Neuronal stem cell (in vitro differentiated cells): ENCODE measurements at regions not wholly inside any gene's neighbourhood (a gene's known extent, or its start where the extent isn't known, plus 50 kb on each side); places are given as distances from the start of the nearest gene placed in this dataset.
"Not testable (repeated sequence)": the region's sequence is repeated elsewhere in the genome, so short reads cannot be mapped to it uniquely, and the experiment has no call there.

Experiments used
- DNase-seq: peaks from one replicate; pipeline ENCODE4 v3.0.0-alpha.2; 2013; ENCODE audit warnings: low spot score
- H2AFZ ChIP-seq: one replicate; pipeline ENCODE4 v1.6.1; 2013; ENCODE audit warnings: mild to moderate bottlenecking, low read length, inconsistent platforms
- H2AK5ac ChIP-seq: 2 replicates; pipeline ENCODE4 v1.6.1; 2013; ENCODE audit warnings: low read depth, mild to moderate bottlenecking, inconsistent platforms, low read length, moderate library complexity, mixed read lengths
- H2BK120ac ChIP-seq: 2 replicates; pipeline ENCODE4 v1.6.1; 2013; ENCODE audit warnings: low read depth, mild to moderate bottlenecking, inconsistent platforms, low read length, moderate library complexity, mixed read lengths
- H2BK12ac ChIP-seq: one replicate; pipeline ENCODE4 v1.6.1; 2013; ENCODE audit warnings: low read length, inconsistent platforms
- H2BK15ac ChIP-seq: 2 replicates; pipeline ENCODE4 v1.6.1; 2013; ENCODE audit warnings: mild to moderate bottlenecking, low read length, inconsistent platforms, mixed read lengths
- H2BK5ac ChIP-seq: one replicate; pipeline ENCODE4 v1.6.1; 2013; ENCODE audit warnings: inconsistent platforms, mild to moderate bottlenecking, low read length, moderate library complexity
- H3K14ac ChIP-seq: one replicate; pipeline ENCODE4 v1.6.1; 2013; ENCODE audit warnings: low read length, inconsistent platforms
- H3K18ac ChIP-seq: 2 replicates; pipeline ENCODE4 v1.6.1; 2013; ENCODE audit warnings: low read length, inconsistent platforms
- H3K23ac ChIP-seq: 2 replicates; pipeline ENCODE4 v1.6.1; 2013; ENCODE audit warnings: low read depth, mild to moderate bottlenecking, mixed read lengths, low read length, inconsistent platforms; ENCODE audit not compliant: poor library complexity
- H3K27ac ChIP-seq: replicated peaks from 3 replicates; pipeline ENCODE4 v1.5.1; 2013; ENCODE audit warnings: low read length, inconsistent platforms
- H3K27me3 ChIP-seq, 3 experiments: 2 replicates each; pipeline ENCODE4 v1.6.1; 2013; ENCODE audit warnings: low read length in 3 of 3, mild to moderate bottlenecking in 2 of 3, inconsistent platforms in 1 of 3, low read depth in 1 of 3, mixed read lengths in 1 of 3, moderate library complexity in 1 of 3; ENCODE audit not compliant: control insufficient read depth in 3 of 3, insufficient read depth in 3 of 3
- H3K36me3 ChIP-seq, 2 donors: replicated peaks in 1 of 2; 2 replicates each; pipeline ENCODE4 v1.6.1; 2013; ENCODE audit warnings: low read length in 2 of 2; ENCODE audit not compliant: control insufficient read depth in 2 of 2, insufficient read depth in 2 of 2
- H3K4ac ChIP-seq: 2 replicates; pipeline ENCODE4 v1.6.1; 2013; ENCODE audit warnings: inconsistent platforms, mild to moderate bottlenecking, low read length, moderate library complexity
- H3K4me1 ChIP-seq, 2 donors: 1 replicate in 1 of 2; 2 replicates in 1 of 2; pipeline ENCODE4 v1.6.1; 2013; ENCODE audit warnings: low read length in 2 of 2, low read depth in 1 of 2; ENCODE audit not compliant: control insufficient read depth in 2 of 2, insufficient read depth in 1 of 2
- H3K4me2 ChIP-seq: one replicate; pipeline ENCODE4 v1.6.1; 2013; ENCODE audit warnings: mild to moderate bottlenecking, low read length, inconsistent platforms; ENCODE audit not compliant: insufficient read depth, poor library complexity, severe bottlenecking
- H3K4me3 ChIP-seq, 2 donors: 2 replicates each; pipeline ENCODE4 v1.5.1; 2013; ENCODE audit warnings: low read length in 2 of 2, mild to moderate bottlenecking in 2 of 2, inconsistent platforms in 1 of 2, moderate library complexity in 1 of 2
- H3K79me1 ChIP-seq: one replicate; pipeline ENCODE4 v1.6.1; 2013; ENCODE audit warnings: low read depth, mild to moderate bottlenecking, inconsistent platforms, low read length, moderate library complexity
- H3K9ac ChIP-seq: one replicate; pipeline ENCODE4 v1.6.1; 2013; ENCODE audit warnings: mild to moderate bottlenecking, low read depth, low read length, inconsistent platforms; ENCODE audit not compliant: poor library complexity
- H3K9me3 ChIP-seq, 2 donors: replicated peaks in 1 of 2; 2 replicates each; pipeline versions ENCODE3 to v1.6.1; 2013; ENCODE audit warnings: low read length in 2 of 2, mild to moderate bottlenecking in 2 of 2, inconsistent platforms in 1 of 2, low read depth in 1 of 2, mixed read lengths in 1 of 2, moderate library complexity in 1 of 2; ENCODE audit not compliant: control insufficient read depth in 2 of 2, insufficient read depth in 1 of 2
- H4K8ac ChIP-seq: one replicate; pipeline ENCODE4 v1.6.1; 2013; ENCODE audit warnings: low read depth, mild to moderate bottlenecking, inconsistent platforms, low read length, moderate library complexity
- H4K91ac ChIP-seq: one replicate; pipeline ENCODE4 v1.6.1; 2013; ENCODE audit warnings: low read length, low read depth, mild to moderate bottlenecking, inconsistent platforms; ENCODE audit not compliant: poor library complexity
- WGBS, 2 donors: extraction: QIAGEN DNeasy Blood & Tissue Kit; methylation state at CpG; one replicate each; pipeline ENCODE4 v1.1.7; 2013; ENCODE audit warnings: missing lambda C conversion rate in 2 of 2, mixed read lengths in 1 of 2; ENCODE audit not compliant: insufficient read length in 2 of 2, insufficient replicate concordance in 1 of 2; ENCODE audit errors: extremely low coverage in 2 of 2; 5-methylcytosine and 5-hydroxymethylcytosine counted together

GRCh38 chr10:84718877-84719616 lies 390.7 kb downstream of the CCSER2 start:
- H2AK5ac ChIP-seq: no peak overlapping the region

GRCh38 chr10:84719687-84720086 lies 391.3 kb downstream of the CCSER2 start:
- Histone ChIP-seq H3K79me1 (no peaks in the 10 kb centered on the region), H2BK5ac (no peak overlapping the region), H3K4me3 (no peak overlapping the region), H2BK15ac (no peak overlapping the region), H3K4me2 (no peak overlapping the region), H2BK12ac (no peak overlapping the region), H3K9me3 (no peaks in the 10 kb centered on the region), H3K14ac (no peak overlapping the region), H2AFZ (no peak overlapping the region), H4K91ac (no peak overlapping the region), H3K18ac (no peak overlapping the region), H3K4ac (no peak overlapping the region), H3K27me3 (no peaks in the 10 kb centered on the region), H4K8ac (no peak overlapping the region), H2BK120ac (no peak overlapping the region), H3K36me3 (no peaks in the 10 kb centered on the region), H3K4me1 (no peaks in the 10 kb centered on the region), H2AK5ac (no peak overlapping the region), H3K9ac (no peak overlapping the region), H3K27ac (no peak overlapping the region), H3K23ac (no peak overlapping the region)
- no CpG with 5 or more reads among the region's 1 CpG for WGBS, 2 donors
- DNase-seq: no peak

More at GRCh38 chr10:84718877-84719616, 390.7 kb downstream of the CCSER2 start:
- no peak overlapping the region for H3K14ac ChIP-seq
- H4K8ac ChIP-seq: no peak overlapping the region
- no peak overlapping the region for H3K9ac ChIP-seq
- H3K27ac ChIP-seq: no peak overlapping the region
- H3K79me1 ChIP-seq: no peaks in the 10 kb centered on the region
- H2BK15ac ChIP-seq: no peak overlapping the region
- no peak overlapping the region for H3K4ac ChIP-seq
- no peak overlapping the region for H2BK12ac ChIP-seq
- no peaks in the 10 kb centered on the region for H3K27me3 ChIP-seq
- no peak overlapping the region for H2BK120ac ChIP-seq
- no peak overlapping the region for H3K18ac ChIP-seq
- no peak overlapping the region for H3K23ac ChIP-seq
- no peaks in the 10 kb centered on the region for H3K36me3 ChIP-seq
- no peak overlapping the region for H3K4me3 ChIP-seq
- no peak for DNase-seq
- no peak overlapping the region for H2AFZ ChIP-seq
- H4K91ac ChIP-seq: no peak overlapping the region
- peaks cover 0 to 2% of the 10 kb centered on the region in 2 donors for H3K9me3 ChIP-seq
- no peaks in the 10 kb centered on the region for H3K4me1 ChIP-seq
- no peak overlapping the region for H3K4me2 ChIP-seq
- no peak overlapping the region for H2BK5ac ChIP-seq
- no CpG with 5 or more reads among the region's 3 CpGs for WGBS, 2 donors

- Histone ChIP-seq H2BK12ac (no peak overlapping the region), H2BK5ac (no peak overlapping the region), H4K8ac (no peak overlapping the region), H2AFZ (no peak overlapping the region), H3K79me1 (no peaks in the 10 kb centered on the region), H3K36me3 (no peaks in the 10 kb centered on the region), H3K14ac (no peak overlapping the region), H3K9me3 (no peaks in the 10 kb centered on the region), H3K23ac (no peak overlapping the region), H3K4me3 (no peak overlapping the region), H3K27me3 (no peaks in the 10 kb centered on the region), H3K27ac (no peak overlapping the region), H3K18ac (no peak overlapping the region), H4K91ac (no peak overlapping the region), H2BK120ac (no peak overlapping the region), H3K4me2 (no peak overlapping the region), H3K4me1 (no peaks in the 10 kb centered on the region), H2AK5ac (no peak overlapping the region), H3K9ac (no peak overlapping the region), H3K4ac (no peak overlapping the region), H2BK15ac (no peak overlapping the region)
- WGBS, 2 donors: no CpG with 5 or more reads among the region's 5 CpGs
- no peak for DNase-seq
Measured at GRCh38 chr10:84727398-84727797, 399.0 kb downstream of the CCSER2 start.

GRCh38 chr10:84739126-84739525 lies 410.7 kb downstream of the CCSER2 start:
- not testable (repeated sequence) for H3K4ac ChIP-seq, H2BK120ac ChIP-seq, H3K36me3 ChIP-seq, H2BK5ac ChIP-seq, H3K4me2 ChIP-seq, H3K79me1 ChIP-seq, H3K4me3 ChIP-seq, H3K9me3 ChIP-seq, H3K4me1 ChIP-seq, H2BK12ac ChIP-seq, DNase-seq, H4K8ac ChIP-seq, H2BK15ac ChIP-seq, H3K23ac ChIP-seq, H3K14ac ChIP-seq, H3K27me3 ChIP-seq, H3K9ac ChIP-seq, H4K91ac ChIP-seq, H3K27ac ChIP-seq, H3K18ac ChIP-seq, H2AFZ ChIP-seq, H2AK5ac ChIP-seq
- WGBS, 2 donors: no CpG with 5 or more reads among the region's 9 CpGs
